Left ventricle myocardium inferior (tissue), 1 donor: ENCODE measurements at regions not wholly inside any gene's neighbourhood (a gene's known extent, or its start where the extent isn't known, plus 50 kb on each side); places are given as distances from the start of the nearest gene placed in this dataset.

Source experiments
- DNase-seq: peaks from one replicate; pipeline ENCODE4 v3.0.0-alpha.2; 2020
- H3K27ac ChIP-seq: fragments of 200-600 bp; replicated peaks from 2 replicates; pipeline ENCODE4 v1.8.0; 2021
- H3K27me3 ChIP-seq: fragments of 200-600 bp; 2 replicates; pipeline ENCODE4 v1.8.0; 2021; ENCODE audit warnings: low read depth
- H3K36me3 ChIP-seq: fragments of 200-600 bp; 2 replicates; pipeline ENCODE4 v1.8.0; 2021
- H3K4me1 ChIP-seq: fragments of 200-600 bp; 2 replicates; pipeline ENCODE4 v1.8.0; 2021
- H3K4me3 ChIP-seq: fragments of 200-600 bp; 2 replicates; pipeline ENCODE4 v1.8.0; 2021; ENCODE audit warnings: mild to moderate bottlenecking, moderate library complexity
- H3K9me3 ChIP-seq: fragments of 200-600 bp; replicated peaks from 2 replicates; pipeline ENCODE4 v1.8.0; 2021
- CTCF ChIP-seq: fragments of 200-600 bp; IDR thresholded peaks from 2 replicates; pipeline ENCODE4 v1.8.0; 2021; ENCODE audit warnings: antibody characterized with exemption, mild to moderate bottlenecking, borderline replicate concordance
- intact Hi-C: fragments of 100-400 bp; cut with micrococcal nuclease; formaldehyde crosslinking; loops from one replicate; pipeline ENCODE4 v1.11.0; 2022
- donor health status: DM: no; HTN: yes; CAD: no; lungs with severe emphysema.

- Histone ChIP-seq H3K9me3 (no peaks in the 10 kb centered on the region), H3K4me3 (no peak overlapping the region), H3K36me3 (no peaks in the 10 kb centered on the region), H3K4me1 (peaks cover 3% of the 10 kb centered on the region), H3K27me3 (no peaks in the 10 kb centered on the region), H3K27ac (no peak overlapping the region)
- TF ChIP-seq CTCF, result no peak
- DNase-seq, result no peak
- intact Hi-C loops, result no loop called here
Measured at GRCh38 chr5:74153255-74153790, 487.2 kb downstream of the ENC1 start.

- Histone ChIP-seq H3K4me1 (peaks cover 6% of the 10 kb centered on the region), H3K27ac (no peak overlapping the region), H3K9me3 (no peaks in the 10 kb centered on the region), H3K27me3 (no peaks in the 10 kb centered on the region), H3K4me3 (no peak overlapping the region), H3K36me3 (no peaks in the 10 kb centered on the region)
- DNase-seq, result no peak
- TF ChIP-seq CTCF, result no peak
- intact Hi-C loops, result no loop called here
Measured at GRCh38 chr5:74152625-74153254, 487.8 kb downstream of the ENC1 start.

GRCh38 chr5:74152136-74152535 lies 488.4 kb downstream of the ENC1 start:
- no peak for TF ChIP-seq CTCF
- DNase-seq, result no peak
- no peak overlapping the region for H3K27ac ChIP-seq

GRCh38 chr5:74149395-74149794 lies 491.1 kb downstream of the ENC1 start:
- Histone ChIP-seq H3K9me3 (no peaks in the 10 kb centered on the region), H3K4me3 (no peak overlapping the region), H3K27me3 (no peaks in the 10 kb centered on the region), H3K4me1 (peaks cover 6% of the 10 kb centered on the region), H3K27ac (no peak overlapping the region), H3K36me3 (no peaks in the 10 kb centered on the region)
- TF ChIP-seq CTCF, result no peak
- intact Hi-C loops, result no loop called here
- no peak for DNase-seq

More at GRCh38 chr5:74152136-74152535, 488.4 kb downstream of the ENC1 start:
- Histone ChIP-seq H3K9me3 (no peaks in the 10 kb centered on the region), H3K27me3 (no peaks in the 10 kb centered on the region), H3K4me1 (peaks cover 6% of the 10 kb centered on the region), H3K4me3 (no peak overlapping the region), H3K36me3 (no peaks in the 10 kb centered on the region)
- intact Hi-C loops, result no loop called here

- Histone ChIP-seq H3K27ac (no peak overlapping the region), H3K27me3 (no peaks in the 10 kb centered on the region), H3K36me3 (no peaks in the 10 kb centered on the region), H3K4me3 (no peak overlapping the region), H3K4me1 (peaks cover 6% of the 10 kb centered on the region), H3K9me3 (no peaks in the 10 kb centered on the region)
- no peak for DNase-seq
- intact Hi-C loops, result no loop called here
- no peak for TF ChIP-seq CTCF
Measured at GRCh38 chr5:74148321-74148720, 492.2 kb downstream of the ENC1 start.
